ENCODE measurements at regions not wholly inside any gene's neighbourhood (a gene's known extent, or its start where the extent isn't known, plus 50 kb on each side); places are given as distances from the start of the nearest gene placed in this dataset.

DNA sequence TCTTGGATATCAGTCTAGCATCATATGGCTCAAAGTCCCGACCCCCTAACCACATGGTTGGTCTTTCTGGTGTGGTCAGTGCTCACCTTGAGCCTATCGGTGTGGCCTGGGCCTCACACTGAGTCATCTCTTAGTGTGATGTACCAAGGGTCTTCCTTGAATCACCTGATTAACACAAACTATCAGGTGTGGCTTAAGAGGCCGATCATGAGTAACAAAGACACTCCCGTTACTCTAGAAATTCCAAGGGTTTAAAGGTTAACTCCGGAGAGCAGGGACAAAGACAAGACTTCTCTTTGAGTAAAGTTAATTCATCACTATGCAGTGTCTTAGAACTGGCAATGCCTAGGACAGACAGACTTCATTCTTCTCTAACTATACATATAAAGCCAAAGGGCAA lies 52.3 kb upstream of the ARMC3 start:
- Histone ChIP-seq H3K9me3 (no peaks in the 10 kb centered on the region), H3K4me1 (no peaks in the 10 kb centered on the region), H3K27me3 (no peaks in the 10 kb centered on the region), H3K36me3 (no peaks in the 10 kb centered on the region), H3K27ac (no peak overlapping the region), H3K4me3 (no peak overlapping the region)
- TF ChIP-seq CTCF (IDR thresholded peaks at IDR 0.05), result no peak
- ATAC-seq (no peak), DNase-seq (no peak)
- intact Hi-C loops (cut with DNase I), result no loop called here

- no peaks in the 10 kb centered on the region for H3K36me3 ChIP-seq
- H3K4me3 ChIP-seq, result no peak overlapping the region
- intact Hi-C loops (cut with DNase I), result no loop called here
- DNase-seq (no peak), ATAC-seq (no peak)
- no peaks in the 10 kb centered on the region for H3K4me1 ChIP-seq
- no peak overlapping the region for H3K27ac ChIP-seq
- H3K27me3 ChIP-seq, result no peaks in the 10 kb centered on the region
- H3K9me3 ChIP-seq, result no peaks in the 10 kb centered on the region
- no peak for TF ChIP-seq CTCF (IDR thresholded peaks at IDR 0.05)
Observed at GRCh38 chr10:22874189-22874854, 53.5 kb upstream of the ARMC3 start.

DNA sequence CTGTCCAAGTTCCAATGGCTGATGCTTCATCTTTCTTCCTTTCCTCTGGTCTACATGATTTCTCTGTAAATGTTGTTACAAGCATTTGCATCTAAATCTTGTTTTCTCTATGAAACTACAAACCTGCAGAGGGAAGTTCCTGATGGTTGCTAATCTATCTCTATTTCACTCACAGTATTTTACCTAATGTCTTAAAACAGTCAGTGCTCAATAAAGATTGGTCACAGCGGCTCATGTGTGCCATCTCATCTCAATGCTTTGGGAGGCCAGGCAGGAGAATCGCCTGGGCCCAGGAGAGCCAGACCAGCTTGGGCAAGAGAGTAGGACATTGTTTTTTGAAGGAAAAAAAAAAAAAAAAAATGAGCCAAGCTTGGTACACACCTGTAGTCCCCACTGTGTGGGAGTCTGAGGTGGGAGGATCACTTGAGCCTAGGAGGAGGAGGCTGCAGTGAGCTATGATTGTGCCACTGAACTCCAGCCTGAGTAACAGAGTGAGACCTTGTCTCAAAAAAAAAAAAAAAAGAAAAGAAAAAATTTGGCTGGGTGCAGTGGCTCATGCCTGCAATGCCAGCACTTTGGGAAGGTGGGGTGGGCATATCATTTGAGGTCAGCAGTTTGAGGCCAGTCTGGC lies 71.3 kb upstream of the ARMC3 start:
- Histone ChIP-seq H3K27me3 (no peaks in the 10 kb centered on the region), H3K27ac (no peak overlapping the region), H3K4me3 (no peak overlapping the region), H3K9me3 (no peaks in the 10 kb centered on the region), H3K4me1 (peaks cover 7% of the 10 kb centered on the region), H3K36me3 (no peaks in the 10 kb centered on the region)
- intact Hi-C loops (cut with DNase I), result no loop called here
- no peak for DNase-seq
- ATAC-seq, result no peak
- TF ChIP-seq CTCF (IDR thresholded peaks at IDR 0.05), result no peak

GRCh38 chr10:22854935-22855421 lies 72.9 kb upstream of the ARMC3 start:
- intact Hi-C loops (cut with DNase I), result no loop called here
- no peak for ATAC-seq

DNA sequence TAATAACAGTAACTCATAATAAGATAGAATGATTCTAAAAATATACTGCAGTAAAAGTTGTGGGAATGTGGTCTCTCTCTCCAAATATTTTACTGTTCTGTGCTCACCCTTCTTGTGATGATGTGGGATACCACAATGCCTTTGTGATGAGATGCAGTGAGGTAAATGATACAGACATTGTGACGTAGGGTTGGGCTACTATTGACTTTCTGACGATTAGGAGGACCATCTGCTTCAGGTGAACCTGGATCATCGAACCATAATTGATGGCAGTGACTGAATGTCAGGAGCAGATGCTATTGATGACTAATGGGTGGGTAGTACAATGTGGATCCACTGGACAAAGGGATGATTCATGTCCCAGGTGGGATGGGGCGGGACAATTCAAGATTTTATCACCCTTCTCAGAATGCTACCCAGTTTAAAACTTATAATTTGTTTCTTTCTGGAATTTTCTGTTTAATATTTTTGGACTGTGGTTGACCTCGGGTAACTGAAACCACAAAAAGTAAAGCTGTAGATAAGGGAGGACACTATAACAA lies 73.9 kb upstream of the ARMC3 start:
- intact Hi-C loops (cut with DNase I), result no loop called here
- Histone ChIP-seq H3K9me3 (no peaks in the 10 kb centered on the region), H3K4me1 (peaks cover 18% of the 10 kb centered on the region), H3K27ac (no peak overlapping the region), H3K36me3 (no peaks in the 10 kb centered on the region), H3K4me3 (no peak overlapping the region), H3K27me3 (no peaks in the 10 kb centered on the region)
- no peak for DNase-seq
- no peak for ATAC-seq
- no peak for TF ChIP-seq CTCF (IDR thresholded peaks at IDR 0.05)

More at GRCh38 chr10:22854935-22855421, 72.9 kb upstream of the ARMC3 start:
- H3K36me3 ChIP-seq, result no peaks in the 10 kb centered on the region
- H3K4me1 ChIP-seq, result peaks cover 12% of the 10 kb centered on the region
- H3K27me3 ChIP-seq, result no peaks in the 10 kb centered on the region
- H3K9me3 ChIP-seq, result no peaks in the 10 kb centered on the region
- DNase-seq, result no peak
- no peak overlapping the region for H3K4me3 ChIP-seq
- peak; percentile 24 for TF ChIP-seq CTCF (IDR thresholded peaks at IDR 0.05)
- no peak overlapping the region for H3K27ac ChIP-seq

All from upper lobe of right lung (tissue), 1 donor.